ENCODE measurements at regions not wholly inside any gene's neighbourhood (a gene's known extent, or its start where the extent isn't known, plus 50 kb on each side); places are given as distances from the start of the nearest gene placed in this dataset.

DNA sequence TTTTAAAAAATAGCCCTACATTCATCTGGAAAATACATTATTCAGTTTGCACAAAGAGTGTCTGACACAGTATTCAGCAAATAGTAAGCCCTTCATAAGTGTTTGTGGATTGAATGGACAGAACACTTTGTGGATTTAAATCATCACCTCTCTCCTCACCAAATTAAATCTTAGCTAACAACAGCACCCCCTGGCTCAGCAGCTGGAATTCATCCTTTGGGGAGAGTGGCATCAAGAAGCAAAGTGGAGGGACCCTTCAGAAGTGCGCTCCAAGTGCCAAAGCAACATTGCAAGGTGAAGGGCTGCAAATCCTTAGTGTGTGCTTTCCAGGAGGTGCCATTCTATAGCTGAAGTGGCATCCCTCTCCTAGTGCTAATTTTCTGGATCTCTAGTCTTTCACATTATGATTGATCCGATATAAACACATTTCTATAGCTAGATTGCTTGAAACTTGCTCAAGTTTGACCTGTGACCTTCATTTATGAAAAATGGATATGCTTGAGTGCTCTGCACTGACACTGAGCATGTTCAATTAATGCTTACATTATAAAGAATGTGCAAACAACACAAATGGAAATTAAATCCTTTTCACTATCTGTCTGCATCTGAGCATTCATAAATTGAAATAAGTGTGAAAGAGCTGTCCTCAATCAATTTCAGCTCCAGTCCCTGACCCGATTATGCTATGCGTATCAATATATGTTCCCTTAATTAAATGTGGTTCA lies 891.7 kb downstream of the C6orf118 start:
- DNase-seq, result no peak

DNA sequence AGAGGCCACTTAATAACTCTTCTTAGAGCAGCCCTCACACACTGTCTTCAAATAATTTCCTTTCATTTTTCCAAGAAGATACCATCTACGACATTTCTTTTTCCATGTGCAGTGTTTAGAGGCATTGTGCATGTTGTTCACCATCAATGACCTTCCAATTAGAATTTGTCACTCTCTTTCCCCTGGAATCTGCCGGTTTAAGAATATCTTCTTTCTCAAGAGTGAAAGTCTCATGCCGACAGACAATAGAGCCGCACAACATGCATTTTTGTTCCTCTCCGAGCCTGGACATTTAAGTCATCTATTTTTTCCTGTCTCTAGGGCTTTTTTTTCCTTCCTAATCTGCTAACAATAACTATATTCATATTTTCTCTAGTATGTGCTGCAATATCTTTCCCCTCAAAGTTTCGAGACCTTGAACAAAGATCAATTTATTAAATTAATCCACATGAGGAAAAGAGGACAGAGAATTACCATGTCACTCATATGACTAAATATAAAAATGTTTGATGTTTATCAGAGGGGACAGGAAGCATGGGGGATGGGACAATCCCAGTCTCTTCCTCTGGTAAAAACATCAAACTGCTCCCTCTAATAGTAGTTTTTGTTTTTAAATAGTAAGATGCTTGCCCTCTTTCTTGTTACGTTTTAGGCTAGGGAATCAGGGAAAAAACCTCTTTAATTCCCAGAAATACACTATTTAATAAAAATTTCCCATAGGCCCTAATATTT lies 893.4 kb downstream of the C6orf118 start:
- no peak for DNase-seq

DNA sequence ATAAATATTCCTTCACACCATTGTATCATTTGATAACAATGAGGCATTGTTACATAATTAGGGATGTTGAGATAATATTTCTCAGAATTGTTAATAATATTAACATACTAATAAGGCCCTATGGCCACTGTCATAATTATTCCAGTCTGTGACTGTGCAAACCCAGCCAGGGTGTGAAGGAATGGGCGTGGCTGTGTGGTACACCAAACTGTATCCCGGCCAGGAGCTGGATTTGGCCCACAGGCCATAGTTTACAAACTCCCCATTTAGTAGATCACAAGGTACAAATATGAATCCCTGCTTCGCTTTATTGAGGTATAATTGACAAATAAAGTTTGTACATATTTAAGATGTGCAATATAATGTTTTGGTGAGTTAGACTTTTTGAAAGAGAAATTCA lies 894.7 kb downstream of the C6orf118 start:
- no peak for DNase-seq

DNA sequence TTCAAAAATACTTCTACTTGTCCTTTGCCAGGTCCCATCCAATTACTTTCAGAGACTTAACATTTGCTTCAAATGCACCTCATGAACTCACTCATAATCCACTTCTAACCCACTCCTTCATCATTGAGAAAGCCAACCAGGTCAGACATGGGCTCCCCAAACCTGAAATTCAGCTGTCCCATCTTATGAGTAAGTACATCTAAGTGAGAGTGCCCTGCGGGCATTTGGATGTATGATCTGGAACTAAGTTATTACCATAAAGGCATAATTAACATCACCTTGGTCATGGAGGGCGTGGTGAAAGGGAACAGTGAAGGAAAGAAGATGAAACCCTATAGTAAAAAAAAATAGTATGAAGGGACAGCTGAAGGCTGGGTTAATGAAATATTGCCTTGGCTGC lies 896.8 kb downstream of the C6orf118 start:
- no peak for DNase-seq

DNA sequence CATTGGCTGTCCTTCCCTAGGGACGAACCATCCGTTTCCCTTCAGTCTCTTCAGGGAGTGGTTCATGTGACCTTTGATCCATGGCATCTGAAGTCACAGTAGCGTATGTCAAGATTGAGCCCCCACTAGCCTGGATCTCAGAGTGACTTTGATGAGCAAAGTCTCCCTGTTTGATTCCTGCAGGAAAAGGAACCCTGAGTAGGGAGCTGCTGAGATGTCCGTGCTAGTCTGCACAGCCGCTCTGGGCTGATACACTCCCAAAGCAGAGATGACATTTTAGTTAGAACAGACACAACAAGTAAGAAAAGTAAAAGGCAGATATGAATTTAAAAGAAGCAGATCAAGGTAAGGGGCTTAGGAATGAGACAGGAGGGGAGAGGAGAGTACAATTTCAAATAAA lies 899.4 kb downstream of the C6orf118 start:
- no peak for DNase-seq

DNA sequence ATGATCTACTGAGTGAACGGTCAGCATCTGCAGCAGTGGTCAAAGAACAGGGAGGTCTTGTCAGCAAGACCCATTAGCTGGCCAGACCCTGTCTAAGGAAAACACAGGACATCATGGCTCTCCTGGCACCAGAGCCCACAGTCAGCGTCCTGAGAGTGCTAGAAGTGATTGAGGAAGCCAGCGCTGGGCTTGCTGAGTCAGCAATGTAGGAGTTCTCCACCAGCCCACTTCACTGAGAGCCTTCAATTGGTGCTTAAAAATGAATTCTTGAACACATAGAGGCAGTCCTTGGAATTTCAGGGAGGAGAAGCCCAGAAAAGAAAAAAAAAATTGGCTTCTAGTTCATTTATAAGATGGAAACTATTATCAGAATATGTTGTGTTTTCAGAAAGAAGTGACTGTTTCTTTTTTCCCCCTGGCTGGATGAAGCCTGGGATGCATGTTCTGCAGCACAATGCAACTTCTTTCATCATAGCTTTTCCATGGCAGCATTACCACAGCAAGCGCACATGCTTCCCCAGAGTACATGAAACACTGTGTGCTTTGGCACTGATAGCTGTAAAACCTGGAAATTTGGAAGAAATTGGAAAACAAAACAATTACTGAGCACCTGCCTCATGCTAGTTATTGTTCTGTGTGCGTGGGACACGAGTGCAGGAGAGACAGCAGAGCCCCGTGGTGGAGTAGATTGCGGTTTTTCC lies 899.9 kb downstream of the C6orf118 start:
- no peak for DNase-seq

DNA sequence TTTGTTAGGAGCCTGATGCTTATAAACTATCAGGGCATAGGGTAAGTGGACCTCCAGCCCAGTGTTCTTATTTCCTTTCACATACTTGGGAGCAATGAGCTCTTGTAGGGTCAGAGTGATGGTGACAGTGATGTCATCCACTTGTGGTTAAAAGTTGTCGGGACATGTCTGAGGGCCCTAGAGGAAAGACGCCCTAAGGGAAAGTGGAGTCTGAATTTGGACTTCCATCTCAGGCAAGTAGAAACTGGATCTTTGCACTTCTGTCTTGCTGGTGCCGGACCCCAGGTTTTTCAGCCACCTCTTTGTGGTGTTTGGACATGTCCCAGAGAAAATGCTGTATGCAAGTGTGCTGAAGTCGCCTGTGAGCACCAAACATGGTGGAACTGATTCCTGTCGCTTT lies 900.5 kb downstream of the C6orf118 start:
- DNase-seq, result no peak

DNA sequence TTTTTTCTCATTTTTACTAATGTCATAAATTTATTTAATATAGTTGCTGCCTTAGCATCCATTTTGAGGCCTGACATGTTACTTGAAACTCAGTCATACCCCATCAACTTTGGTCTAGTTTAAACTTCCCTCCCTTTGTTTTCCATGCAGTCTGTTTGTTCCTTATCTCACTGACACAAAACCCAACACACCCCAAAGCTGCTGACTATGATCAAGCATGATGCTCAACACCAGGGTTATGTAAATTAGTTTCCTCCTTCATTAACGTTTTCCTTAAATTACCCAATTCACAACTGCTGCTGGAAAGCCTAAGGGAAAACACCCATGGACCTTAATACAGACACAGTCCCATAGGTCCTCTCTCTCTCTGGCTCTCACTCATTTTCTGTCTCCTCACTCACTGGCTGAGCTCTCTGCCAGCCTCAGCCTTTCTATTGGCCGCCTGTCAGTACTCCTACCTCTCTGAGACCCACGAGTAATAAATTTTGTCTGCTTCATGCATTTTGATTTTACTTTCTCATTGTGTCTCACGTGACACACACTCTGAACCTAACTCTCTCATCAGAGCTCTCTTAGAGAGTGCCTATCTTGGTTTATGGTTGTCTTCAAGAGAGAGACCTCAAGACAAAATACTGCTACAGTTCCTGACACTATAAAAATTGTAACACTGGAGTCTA lies 904.5 kb downstream of the C6orf118 start:
- no peak for DNase-seq

DNA sequence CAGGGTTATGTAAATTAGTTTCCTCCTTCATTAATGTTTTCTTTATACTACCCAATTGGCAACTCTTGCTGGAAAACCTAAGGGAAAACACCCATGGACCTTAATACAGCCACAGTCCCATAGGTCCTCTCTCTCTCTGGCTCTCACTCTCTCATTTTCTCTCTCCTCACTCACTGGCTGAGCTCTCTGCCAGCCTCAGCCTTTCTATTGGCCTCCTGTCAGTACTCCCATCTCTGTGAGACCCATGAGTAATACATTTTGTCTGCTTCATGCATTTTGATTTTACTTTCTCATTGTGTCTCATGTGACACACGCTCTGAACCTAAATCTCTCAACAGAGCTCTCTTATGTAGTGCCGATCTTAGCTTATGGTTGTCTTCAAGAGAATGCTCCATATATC lies 907.5 kb downstream of the C6orf118 start:
- DNase-seq, result no peak

DNA sequence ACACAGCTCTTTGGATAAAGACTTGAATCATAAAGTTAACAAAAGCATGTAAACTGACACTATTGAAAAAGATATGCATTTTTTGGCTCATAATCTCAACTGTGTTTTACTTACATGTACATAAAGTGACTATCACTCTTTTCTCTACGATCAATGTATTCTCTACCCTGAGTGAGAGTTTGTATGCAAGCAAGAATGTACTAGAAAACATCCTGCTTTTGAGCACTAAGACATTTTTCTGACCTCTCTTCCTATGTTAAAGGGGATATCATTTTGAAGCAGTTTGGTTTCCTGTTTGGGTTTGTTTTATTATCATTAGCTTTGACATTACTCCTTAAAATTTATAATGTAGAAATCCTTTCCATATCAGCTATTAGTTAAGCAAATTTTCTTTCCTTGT lies 910.8 kb downstream of the C6orf118 start:
- no peak for DNase-seq

DNA sequence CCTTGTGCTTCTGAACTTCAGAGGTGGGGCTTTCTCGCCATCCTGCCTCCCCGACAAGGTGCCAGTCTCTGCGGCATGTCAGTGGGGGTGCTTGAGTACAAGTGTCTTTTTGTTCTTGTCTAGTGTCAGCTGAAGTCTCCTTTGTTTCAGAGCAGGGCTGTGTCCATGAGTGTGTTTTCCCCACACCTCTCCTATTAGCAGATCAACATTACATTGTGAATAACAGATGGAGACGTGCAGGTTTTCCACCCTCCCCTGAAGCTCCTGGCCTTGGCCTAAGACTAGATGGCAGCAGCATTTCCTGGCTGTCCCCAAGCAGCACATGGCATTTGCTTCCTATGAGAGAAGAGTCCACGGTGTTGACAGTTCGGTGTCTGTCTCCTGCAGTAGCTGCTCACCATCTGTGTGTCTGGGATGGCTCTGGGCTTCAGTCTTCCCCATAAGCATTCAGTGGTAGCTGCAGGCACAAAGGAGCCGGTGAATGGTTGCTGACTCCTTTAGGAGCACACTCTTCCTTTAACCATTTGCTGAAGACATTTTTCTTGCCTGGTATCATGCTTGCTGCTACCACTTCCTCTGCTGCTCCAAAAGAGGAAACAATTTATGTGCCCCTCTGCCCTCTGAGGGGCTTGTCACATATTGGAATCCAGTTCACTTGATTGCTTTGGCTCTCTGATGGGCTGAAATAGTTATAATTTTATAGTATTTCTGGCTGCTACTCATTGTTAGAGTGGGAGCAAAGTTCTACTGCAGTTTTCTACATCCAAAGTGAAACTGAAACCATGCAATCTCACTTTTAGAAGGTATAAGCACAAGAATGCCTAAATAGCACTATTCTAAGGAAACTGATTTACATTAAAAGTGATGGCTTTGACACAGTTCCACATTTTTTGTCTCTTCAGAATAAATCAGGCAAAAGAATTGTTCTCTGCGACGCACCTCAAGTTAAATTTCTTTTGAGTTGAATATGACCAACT lies 913.0 kb downstream of the C6orf118 start:
- DNase-seq, result no peak

DNA sequence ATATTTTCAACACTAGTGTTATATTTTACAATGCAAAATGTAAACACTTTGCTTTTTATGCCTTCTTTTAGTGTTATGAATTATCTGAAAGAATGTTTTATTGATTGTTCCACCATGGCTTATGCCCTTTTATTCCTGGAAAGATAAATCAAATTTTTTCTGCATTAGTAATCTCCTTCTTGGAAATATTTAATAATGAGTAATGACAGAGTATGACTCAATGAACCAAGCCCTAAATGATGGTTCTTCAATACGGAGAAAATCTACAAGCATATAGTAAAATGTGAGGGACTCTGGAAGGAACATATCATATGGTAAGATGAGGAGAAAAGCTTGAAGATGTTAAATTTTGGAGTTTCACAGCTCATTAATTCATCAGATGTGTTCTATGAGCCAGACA lies 929.6 kb downstream of the C6orf118 start:
- no peak for DNase-seq

DNA sequence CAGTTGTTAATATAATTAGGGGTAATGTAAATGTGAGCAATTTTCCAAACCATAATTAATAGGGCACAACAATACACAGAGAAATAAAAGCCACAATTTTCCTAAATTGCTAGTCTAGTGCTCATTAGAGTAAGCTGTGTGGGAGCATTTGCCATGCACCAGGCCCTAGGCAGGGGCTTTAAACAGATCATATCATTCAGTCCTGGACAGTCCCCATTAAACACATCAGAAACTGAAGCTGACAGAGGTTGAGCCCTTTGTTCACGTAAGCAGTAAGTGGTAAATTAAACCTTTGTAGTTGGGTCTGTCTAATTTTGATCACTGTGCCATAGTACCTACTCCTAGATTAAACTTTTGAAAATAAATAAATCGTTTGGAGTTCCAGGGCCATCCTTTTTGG lies 931.1 kb downstream of the C6orf118 start:
- DNase-seq, result no peak

DNA sequence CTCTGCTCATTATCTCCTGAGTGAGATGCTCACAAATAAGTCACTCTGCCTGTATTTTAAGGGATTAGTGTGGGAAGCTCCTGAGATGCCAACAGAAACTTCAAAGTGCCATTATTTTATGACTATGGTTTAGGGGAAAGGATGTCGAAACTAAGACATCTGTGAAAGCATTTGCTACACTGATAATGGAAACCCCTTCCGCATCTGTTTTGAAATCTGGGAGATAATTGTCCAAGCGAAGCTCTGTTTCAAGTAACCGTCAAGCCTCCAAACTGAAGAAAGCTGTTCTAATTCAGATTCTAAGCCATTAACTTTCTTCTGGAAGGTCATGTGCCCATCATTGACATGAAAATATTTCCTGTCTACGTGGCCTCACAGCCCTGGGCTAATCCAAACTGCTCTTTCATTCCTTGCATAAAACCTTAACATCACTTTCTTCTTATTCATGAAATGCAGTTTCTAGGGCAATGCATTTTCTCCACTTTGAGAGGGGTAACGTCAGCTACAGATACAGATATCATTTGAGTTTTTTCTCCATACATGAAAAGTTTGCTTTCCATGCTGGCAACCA lies 932.0 kb downstream of the C6orf118 start:
- no peak for DNase-seq

DNA sequence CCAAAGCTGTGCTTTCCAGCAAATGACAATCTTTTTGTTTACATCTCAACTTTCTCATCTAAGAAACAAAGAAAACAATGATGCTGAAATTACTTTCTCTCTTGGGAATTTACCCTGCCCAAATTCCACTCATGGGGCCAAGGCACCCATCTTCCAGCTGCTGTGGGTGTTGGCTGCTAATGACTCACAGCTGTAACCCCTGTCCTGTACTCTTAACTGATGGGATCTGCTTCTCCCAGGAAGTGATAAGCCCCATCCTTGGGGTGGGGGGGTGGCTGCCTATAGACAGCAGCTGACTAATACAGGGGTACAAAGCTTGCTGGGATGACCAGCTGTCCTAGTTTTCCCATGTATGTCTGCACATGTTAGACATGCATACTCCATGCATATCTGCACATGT lies 938.6 kb downstream of the C6orf118 start:
- no peak for DNase-seq

DNA sequence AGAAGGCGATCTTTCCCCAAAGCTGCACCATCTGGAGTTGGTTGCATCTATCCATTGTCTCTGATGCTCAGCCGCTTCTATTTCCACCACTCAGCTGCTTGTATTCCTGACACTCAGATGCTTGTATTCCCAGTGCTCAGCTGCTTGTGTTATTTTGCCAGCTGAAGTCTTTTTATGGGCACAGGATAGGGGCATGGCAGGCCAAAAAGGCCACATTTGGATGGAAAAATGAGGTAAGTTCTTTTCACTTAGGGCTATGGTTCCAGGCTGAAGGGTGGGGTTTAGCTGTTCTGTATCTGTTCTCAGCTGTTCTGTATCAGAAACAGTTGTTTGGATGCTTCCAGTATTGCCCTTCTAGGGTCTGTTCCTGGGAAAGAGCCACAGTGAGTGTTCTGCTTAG lies 944.9 kb downstream of the QKI start:
- DNase-seq, result no peak

DNA sequence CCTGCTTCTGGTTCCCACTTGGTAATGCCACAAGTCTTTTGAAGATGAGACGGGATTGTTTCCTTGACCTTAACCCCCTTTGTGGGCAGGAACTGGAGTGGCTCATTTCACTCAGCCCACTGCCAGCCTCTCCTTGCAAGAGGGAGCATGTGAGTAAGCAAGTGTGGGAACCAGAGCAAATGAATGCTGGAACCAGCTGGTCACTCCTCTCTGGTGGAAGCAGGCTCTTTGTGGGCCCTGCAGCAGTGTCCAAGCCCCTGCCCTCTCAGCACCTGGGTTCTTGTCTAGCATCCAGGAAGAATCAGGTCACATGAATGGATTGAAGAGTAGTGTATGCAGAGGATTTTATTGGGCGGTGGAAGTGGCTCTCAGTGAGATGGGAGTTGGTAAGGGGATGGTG lies 944.5 kb downstream of the QKI start:
- DNase-seq, result no peak

DNA sequence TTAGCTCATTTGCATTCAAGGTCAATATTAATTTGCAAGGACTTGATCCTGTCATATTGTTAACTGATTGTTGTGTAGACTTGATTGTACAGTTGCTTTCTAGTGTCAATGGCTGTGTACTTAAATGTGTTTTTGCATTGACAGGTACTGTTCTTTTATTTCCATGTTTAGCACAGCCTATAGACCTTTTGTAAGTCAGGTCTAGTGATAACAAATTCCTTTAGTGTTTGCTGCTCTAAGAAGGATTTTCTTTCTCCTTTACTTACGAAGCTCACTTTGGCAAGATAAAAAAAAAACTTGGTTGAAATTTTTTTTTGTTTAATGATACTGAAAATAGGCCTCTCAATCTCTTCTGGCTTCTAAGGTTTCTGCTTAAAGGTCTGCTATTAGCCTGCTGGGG lies 942.3 kb downstream of the QKI start:
- no peak for DNase-seq

DNA sequence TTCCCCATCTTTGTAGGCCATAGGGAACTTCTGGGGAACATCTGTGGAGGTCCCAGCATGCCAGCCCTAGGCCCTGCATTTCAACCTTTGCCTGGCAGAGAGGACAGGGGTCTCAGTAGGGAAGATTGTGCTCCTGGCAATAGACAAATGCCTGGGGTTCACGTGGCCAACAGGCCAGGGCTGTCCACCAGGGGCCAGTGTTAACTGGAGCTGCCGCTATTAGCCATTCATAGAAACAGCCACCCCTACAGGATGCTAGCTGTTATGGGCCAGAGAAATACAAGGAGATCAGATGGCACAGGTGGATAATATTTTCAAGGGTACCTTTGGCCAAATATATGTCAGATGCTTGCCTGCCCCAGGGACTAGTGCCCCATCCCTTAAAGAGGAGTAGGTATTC lies 932.9 kb downstream of the QKI start:
- DNase-seq, result no peak

DNA sequence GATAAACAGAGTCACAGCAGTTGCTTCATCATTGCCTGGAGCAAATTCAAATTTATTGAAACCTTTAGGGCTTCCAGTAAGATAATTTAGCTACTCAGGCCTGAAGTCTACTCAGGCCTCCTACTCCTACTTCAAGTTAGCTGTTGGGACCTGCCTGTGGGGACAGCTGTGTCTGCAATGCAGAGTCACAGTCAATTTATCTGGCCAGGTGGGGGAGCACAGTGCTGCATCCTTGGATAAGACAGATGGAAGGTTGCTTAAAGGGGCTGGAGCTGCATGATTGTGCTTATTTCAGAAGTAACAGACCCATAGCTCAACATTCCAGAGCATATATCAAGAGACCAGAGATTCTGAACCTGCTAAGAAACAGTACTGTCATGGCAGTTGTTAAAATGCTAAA lies 932.1 kb downstream of the QKI start:
- no peak for DNase-seq

DNA sequence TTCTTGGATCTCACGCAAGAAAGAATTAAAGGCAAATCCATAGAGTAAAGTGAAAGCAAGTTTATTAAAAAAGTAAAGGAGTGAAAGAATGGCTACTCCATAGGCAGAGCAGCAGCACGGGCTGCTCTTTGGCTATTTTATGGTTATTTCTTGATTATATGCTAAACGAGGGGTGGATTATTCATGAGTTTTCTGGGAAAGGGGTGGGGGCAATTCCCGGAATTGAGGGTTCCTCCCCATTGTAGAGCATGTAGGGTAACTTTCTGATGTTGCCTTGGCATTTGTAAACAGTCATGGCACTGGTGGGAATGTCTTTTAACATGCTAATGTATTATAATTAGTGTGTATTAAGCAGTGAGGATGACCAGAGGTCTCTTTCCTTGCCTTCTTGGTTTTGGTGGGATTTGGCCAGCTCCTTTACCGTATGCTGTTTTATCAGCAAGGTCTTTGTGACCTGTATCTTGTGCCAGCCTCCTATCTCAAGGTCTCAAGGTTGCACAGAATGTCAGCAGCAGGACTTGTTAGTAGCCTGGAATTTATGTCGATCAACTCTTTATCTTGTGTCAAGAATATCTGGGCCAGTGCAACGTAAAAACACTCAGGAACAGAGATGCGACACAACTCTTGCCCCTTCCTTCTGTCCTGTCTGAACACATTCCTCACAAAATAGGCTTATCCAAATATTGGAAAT lies 931.4 kb downstream of the QKI start:
- DNase-seq, result no peak
